Ishikawa (cell line): ENCODE measurements at regions not wholly inside any gene's neighbourhood (a gene's known extent, or its start where the extent isn't known, plus 50 kb on each side); places are given as distances from the start of the nearest gene placed in this dataset.

Experiments used
- FOXM1 ChIP-seq: IDR thresholded peaks from 2 replicates; pipeline ENCODE4 v1.6.1; 2012; ENCODE audit warnings: low read depth, borderline replicate concordance
- NFIC ChIP-seq: IDR thresholded peaks from 2 replicates; pipeline ENCODE4 v1.6.1; 2012
- TAF1 ChIP-seq: IDR thresholded peaks from 2 replicates; pipeline ENCODE4 v1.6.1; 2012; ENCODE audit warnings: low read depth, mild to moderate bottlenecking
- TEAD4 ChIP-seq: IDR thresholded peaks from 2 replicates; pipeline ENCODE4 v1.6.1; 2012
- YY1 ChIP-seq: IDR thresholded peaks from 2 replicates; pipeline ENCODE4 v1.6.1; 2012; ENCODE audit warnings: low read depth

- TF ChIP-seq FOXM1 (no peak), TAF1 (no peak), NFIC (no peak), YY1 (no peak), TEAD4 (no peak)
Measured at GRCh38 chr20:39894067-39894466, 795.0 kb downstream of the MAFB start.
